Astrocyte (in vitro differentiated cells and primary cell): ENCODE measurements at regions not wholly inside any gene's neighbourhood (a gene's known extent, or its start where the extent isn't known, plus 50 kb on each side); places are given as distances from the start of the nearest gene placed in this dataset.

Source experiments
- DNase-seq: peaks from one replicate; pipeline ENCODE4 v3.0.0-alpha.2; 2010; ENCODE audit warnings: low read depth
- FAIRE-seq: peaks from 2 replicates; lab custom pipeline; 2011; peaks lifted over from hg19 to GRCh38; lab: Jason Lieb, UNC
- H2AFZ ChIP-seq: 2 replicates; pipeline ENCODE4 v1.6.0; 2012; ENCODE audit warnings: low read depth, low read length, inconsistent platforms
- H3K27ac ChIP-seq: 2 replicates; pipeline ENCODE4 v1.5.1; 2011; ENCODE audit warnings: low read depth, low read length, inconsistent platforms
- H3K27me3 ChIP-seq: 2 replicates; pipeline ENCODE4 v1.6.0; 2011; ENCODE audit warnings: low read length, inconsistent platforms; ENCODE audit not compliant: insufficient read depth
- H3K36me3 ChIP-seq: 2 replicates; pipeline ENCODE4 v1.5.1; 2011; ENCODE audit warnings: low read length, inconsistent platforms; ENCODE audit not compliant: insufficient read depth
- H3K4me1 ChIP-seq: 2 replicates; pipeline ENCODE4 v1.5.1; 2011; ENCODE audit warnings: low read length, inconsistent platforms; ENCODE audit not compliant: insufficient read depth
- H3K4me2 ChIP-seq: 2 replicates; pipeline ENCODE4 v1.6.0; 2012; ENCODE audit warnings: low read length, inconsistent platforms
- H3K4me3 ChIP-seq: 2 replicates; pipeline ENCODE4 v1.5.1; 2011; ENCODE audit warnings: low read depth, mild to moderate bottlenecking, low read length, inconsistent platforms; ENCODE audit not compliant: insufficient read depth
- H3K79me2 ChIP-seq: 2 replicates; pipeline ENCODE4 v1.6.0; 2012; ENCODE audit warnings: mild to moderate bottlenecking, low read length, inconsistent platforms; ENCODE audit not compliant: insufficient read depth
- H3K9ac ChIP-seq: 2 replicates; pipeline ENCODE4 v1.6.0; 2012; ENCODE audit warnings: mild to moderate bottlenecking, low read length, inconsistent platforms
- H3K9me3 ChIP-seq: 2 replicates; pipeline ENCODE4 v1.5.1; 2012; ENCODE audit warnings: low read depth, mild to moderate bottlenecking, low read length, inconsistent platforms; ENCODE audit not compliant: insufficient read depth
- H4K20me1 ChIP-seq: 2 replicates; pipeline ENCODE4 v1.6.0; 2012; ENCODE audit warnings: low read length, inconsistent platforms; ENCODE audit not compliant: insufficient read depth
- H3K27ac Mint-ChIP-seq: one replicate; pipeline ENCODE4 v1.8.0; 2021; ENCODE audit warnings: mild to moderate bottlenecking, mixed read lengths; ENCODE audit not compliant: unreplicated experiment
- H3K27me3 Mint-ChIP-seq: one replicate; pipeline ENCODE4 v1.8.0; 2021; ENCODE audit warnings: low read depth, mixed read lengths; ENCODE audit not compliant: unreplicated experiment
- H3K36me3 Mint-ChIP-seq: one replicate; pipeline ENCODE4 v1.8.0; 2021; ENCODE audit warnings: low read depth, mixed read lengths; ENCODE audit not compliant: unreplicated experiment
- H3K4me1 Mint-ChIP-seq: one replicate; pipeline ENCODE4 v1.8.0; 2021; ENCODE audit warnings: low read depth, mixed read lengths; ENCODE audit not compliant: unreplicated experiment
- H3K4me3 Mint-ChIP-seq: one replicate; pipeline ENCODE4 v1.8.0; 2021; ENCODE audit warnings: mild to moderate bottlenecking, moderate library complexity, mixed read lengths; ENCODE audit not compliant: unreplicated experiment
- H3K9me3 Mint-ChIP-seq: one replicate; pipeline ENCODE4 v1.8.0; 2021; ENCODE audit warnings: mild to moderate bottlenecking, mixed read lengths; ENCODE audit not compliant: unreplicated experiment
- EZH2 ChIP-seq: IDR thresholded peaks from 2 replicates; pipeline ENCODE4 v1.6.1; 2012; ENCODE audit warnings: mild to moderate bottlenecking, low read length, inconsistent platforms; ENCODE audit not compliant: insufficient read depth
- TF ChIP-seq, protein P1 (sequence below): IDR thresholded peaks from 2 replicates; pipeline ENCODE4 v1.5.1; 2011; ENCODE audit warnings: low read depth, mild to moderate bottlenecking, inconsistent platforms, low read length, moderate library complexity; ENCODE audit not compliant: insufficient read depth

GRCh38 chr20:19015351-19016139 is 196.9 kb upstream of the SLC24A3 start:
- DNase-seq (no peak), FAIRE-seq (no peak)
- Histone ChIP-seq H3K4me2 (no peak overlapping the region), H4K20me1 (no peaks in the 10 kb centered on the region), H3K27ac (no peak overlapping the region), H3K9ac (no peak overlapping the region), H3K4me3 (no peak overlapping the region), H3K27me3 (no peaks in the 10 kb centered on the region), H3K9me3 (peaks cover 4% of the 10 kb centered on the region), H3K4me1 (no peaks in the 10 kb centered on the region), H2AFZ (no peak overlapping the region), H3K79me2 (no peaks in the 10 kb centered on the region), H3K36me3 (no peaks in the 10 kb centered on the region)
- no peak for TF ChIP-seq EZH2
- TF ChIP-seq, protein P1, sequence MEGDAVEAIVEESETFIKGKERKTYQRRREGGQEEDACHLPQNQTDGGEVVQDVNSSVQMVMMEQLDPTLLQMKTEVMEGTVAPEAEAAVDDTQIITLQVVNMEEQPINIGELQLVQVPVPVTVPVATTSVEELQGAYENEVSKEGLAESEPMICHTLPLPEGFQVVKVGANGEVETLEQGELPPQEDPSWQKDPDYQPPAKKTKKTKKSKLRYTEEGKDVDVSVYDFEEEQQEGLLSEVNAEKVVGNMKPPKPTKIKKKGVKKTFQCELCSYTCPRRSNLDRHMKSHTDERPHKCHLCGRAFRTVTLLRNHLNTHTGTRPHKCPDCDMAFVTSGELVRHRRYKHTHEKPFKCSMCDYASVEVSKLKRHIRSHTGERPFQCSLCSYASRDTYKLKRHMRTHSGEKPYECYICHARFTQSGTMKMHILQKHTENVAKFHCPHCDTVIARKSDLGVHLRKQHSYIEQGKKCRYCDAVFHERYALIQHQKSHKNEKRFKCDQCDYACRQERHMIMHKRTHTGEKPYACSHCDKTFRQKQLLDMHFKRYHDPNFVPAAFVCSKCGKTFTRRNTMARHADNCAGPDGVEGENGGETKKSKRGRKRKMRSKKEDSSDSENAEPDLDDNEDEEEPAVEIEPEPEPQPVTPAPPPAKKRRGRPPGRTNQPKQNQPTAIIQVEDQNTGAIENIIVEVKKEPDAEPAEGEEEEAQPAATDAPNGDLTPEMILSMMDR, result no peak
- peaks cover 4% of the 10 kb centered on the region for H3K9me3 Mint-ChIP-seq
- H3K4me1 Mint-ChIP-seq, result peaks cover 4% of the 10 kb centered on the region
- peaks cover 10% of the 10 kb centered on the region for H3K27me3 Mint-ChIP-seq
- H3K4me3 Mint-ChIP-seq, result no peak overlapping the region
- no peaks in the 10 kb centered on the region for H3K36me3 Mint-ChIP-seq
- H3K27ac Mint-ChIP-seq, result no peak overlapping the region

GRCh38 chr20:19016140-19016497 is 196.3 kb upstream of the SLC24A3 start:
- H3K36me3 Mint-ChIP-seq, result no peaks in the 10 kb centered on the region
- no peaks in the 10 kb centered on the region for H3K36me3 ChIP-seq
- no peaks in the 10 kb centered on the region for H3K4me1 ChIP-seq
- H3K27ac Mint-ChIP-seq, result no peak overlapping the region
- no peaks in the 10 kb centered on the region for H4K20me1 ChIP-seq
- FAIRE-seq, result no peak
- TF ChIP-seq, protein P1, result no peak
- TF ChIP-seq EZH2, result no peak
- H3K9me3 ChIP-seq, result peaks cover 4% of the 10 kb centered on the region
- H3K27ac ChIP-seq, result no peak overlapping the region
- no peak overlapping the region for H3K4me3 ChIP-seq
- H3K9me3 Mint-ChIP-seq, result peaks cover 4% of the 10 kb centered on the region
- H3K27me3 Mint-ChIP-seq, result peaks cover 10% of the 10 kb centered on the region
- no peak overlapping the region for H3K9ac ChIP-seq
- DNase-seq, result no peak
- H2AFZ ChIP-seq, result no peak overlapping the region
- peaks cover 4% of the 10 kb centered on the region for H3K4me1 Mint-ChIP-seq
- H3K4me3 Mint-ChIP-seq, result no peak overlapping the region
- no peak overlapping the region for H3K4me2 ChIP-seq
- no peaks in the 10 kb centered on the region for H3K27me3 ChIP-seq
- H3K79me2 ChIP-seq, result no peaks in the 10 kb centered on the region

DNA sequence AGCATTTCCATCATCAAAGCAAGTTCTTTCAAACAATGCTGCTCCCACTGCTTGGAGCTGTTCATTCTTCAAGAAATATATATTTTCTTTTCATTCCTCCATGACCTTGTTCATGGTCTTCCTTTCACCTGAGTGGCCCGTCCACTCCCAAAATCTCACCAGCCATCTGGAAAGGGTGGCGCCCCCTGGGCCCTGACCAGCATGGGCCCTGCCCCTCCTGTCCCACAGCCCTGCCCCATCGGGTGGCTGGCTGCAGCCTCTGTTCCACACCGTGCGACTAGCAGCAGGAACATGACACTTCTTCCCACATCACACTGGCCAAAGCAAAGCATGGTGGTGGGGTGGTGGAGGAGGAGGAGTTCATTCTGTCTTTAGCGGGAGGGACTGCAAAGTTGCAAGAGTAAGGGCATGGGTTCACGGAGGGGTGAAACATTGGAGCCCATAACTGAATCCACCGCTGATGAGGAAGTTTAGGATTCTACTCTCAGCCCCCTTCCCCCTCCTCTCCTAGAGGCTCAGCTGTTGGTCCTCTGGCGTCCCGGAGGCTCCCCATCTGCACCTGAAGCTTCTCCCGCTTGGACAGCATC is 195.2 kb upstream of the SLC24A3 start:
- peaks cover 4% of the 10 kb centered on the region for H3K9me3 ChIP-seq
- H3K27ac ChIP-seq, result no peak overlapping the region
- no peaks in the 10 kb centered on the region for H3K36me3 ChIP-seq
- no peaks in the 10 kb centered on the region for H4K20me1 ChIP-seq
- H3K36me3 Mint-ChIP-seq, result no peaks in the 10 kb centered on the region
- peaks cover 4% of the 10 kb centered on the region for H3K9me3 Mint-ChIP-seq
- H3K4me1 Mint-ChIP-seq, result peaks cover 4% of the 10 kb centered on the region
- peaks cover 10% of the 10 kb centered on the region for H3K27me3 Mint-ChIP-seq
- H3K4me1 ChIP-seq, result no peaks in the 10 kb centered on the region
- H2AFZ ChIP-seq, result no peak overlapping the region
- H3K4me3 ChIP-seq, result no peak overlapping the region
- no peak for TF ChIP-seq EZH2
- TF ChIP-seq, protein P1, result no peak
- H3K4me2 ChIP-seq, result no peak overlapping the region
- no peak overlapping the region for H3K9ac ChIP-seq
- FAIRE-seq, result no peak
- no peaks in the 10 kb centered on the region for H3K79me2 ChIP-seq
- no peaks in the 10 kb centered on the region for H3K27me3 ChIP-seq
- H3K4me3 Mint-ChIP-seq, result no peak overlapping the region
- DNase-seq, result no peak
- no peak overlapping the region for H3K27ac Mint-ChIP-seq
